Activated CD8-positive, alpha-beta T cell treated with anti-CD3 and anti-CD28 coated beads for 36 hours (primary cell): ENCODE measurements at regions not wholly inside any gene's neighbourhood (a gene's known extent, or its start where the extent isn't known, plus 50 kb on each side); places are given as distances from the start of the nearest gene placed in this dataset.

Experiments
- ATAC-seq: fragments of 200-7000 bp; cut with Tn5 transposase; one replicate; pipeline ENCODE4 v1.10.0; 2021; ENCODE audit warnings: mild to moderate bottlenecking, moderate library complexity
- CTCF ChIA-PET: fragments of 350-600 bp; sonication (Branson Sonifier 250); formaldehyde crosslinking; loops from one replicate; lab custom pipeline; 2021; ENCODE audit warnings: antibody characterized with exemption; lab: Charles Lee
- POLR2A ChIA-PET: fragments of 350-600 bp; sonication (Branson Sonifier 250); formaldehyde crosslinking; loops from one replicate; lab custom pipeline; 2021; ENCODE audit warnings: antibody characterized with exemption; lab: Charles Lee
- DNase-seq: peaks from one replicate; pipeline ENCODE4 v3.0.0-alpha.2; 2020
- H3K27ac Mint-ChIP-seq: one replicate; pipeline ENCODE4 v1.8.0; 2021; ENCODE audit warnings: mild to moderate bottlenecking, mixed read lengths
- H3K27me3 Mint-ChIP-seq: one replicate; pipeline ENCODE4 v1.8.0; 2021; ENCODE audit warnings: mixed read lengths
- H3K36me3 Mint-ChIP-seq: one replicate; pipeline ENCODE4 v1.8.0; 2021; ENCODE audit warnings: low read depth, mixed read lengths
- H3K4me1 Mint-ChIP-seq: one replicate; pipeline ENCODE4 v1.8.0; 2021; ENCODE audit warnings: low read depth, mixed read lengths
- H3K4me3 Mint-ChIP-seq: one replicate; pipeline ENCODE4 v1.8.0; 2021; ENCODE audit warnings: mild to moderate bottlenecking, moderate library complexity, mixed read lengths
- H3K9me3 Mint-ChIP-seq: one replicate; pipeline ENCODE4 v1.8.0; 2021; ENCODE audit warnings: mixed read lengths
- CTCF ChIP-seq: fragments of 200-600 bp; IDR thresholded peaks from one replicate; pipeline ENCODE4 v1.8.0; 2022; ENCODE audit warnings: antibody characterized with exemption, mild to moderate bottlenecking
- intact Hi-C: fragments of 100-400 bp; cut with micrococcal nuclease; formaldehyde crosslinking; loops from one replicate; pipeline ENCODE4 v1.10.0; 2022

DNA sequence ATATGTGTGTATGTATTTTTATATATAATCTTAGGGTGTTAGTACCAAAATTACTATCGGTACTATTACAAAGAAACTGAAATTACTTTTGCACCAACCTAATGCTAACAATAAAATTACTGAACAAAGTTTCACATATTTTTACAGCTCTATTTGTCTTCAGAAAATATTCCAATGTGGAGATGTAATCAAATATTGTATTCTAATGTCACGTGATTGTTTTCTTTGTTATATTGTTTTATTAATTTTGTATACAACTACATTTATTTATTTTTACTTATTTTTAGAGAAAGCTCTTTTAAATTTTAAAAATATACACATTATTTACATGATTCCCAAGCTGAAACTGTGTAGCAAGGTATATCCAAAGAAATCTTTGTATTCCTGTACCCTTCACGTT, 227.1 kb upstream of the KLF12 start:
- ATAC-seq (no peak), DNase-seq (no peak)
- H3K27ac Mint-ChIP-seq, result no peak overlapping the region
- no peak for TF ChIP-seq CTCF
- H3K9me3 Mint-ChIP-seq, result no peaks in the 10 kb centered on the region
- H3K4me1 Mint-ChIP-seq, result no peaks in the 10 kb centered on the region
- H3K36me3 Mint-ChIP-seq, result no peaks in the 10 kb centered on the region
- ChIA-PET CTCF (no interaction called here), POLR2A (no interaction called here)
- no peak overlapping the region for H3K4me3 Mint-ChIP-seq
- intact Hi-C loops, result no loop called here
- no peaks in the 10 kb centered on the region for H3K27me3 Mint-ChIP-seq

- intact Hi-C loops, result no loop called here
- Mint-ChIP-seq H3K27me3 (peaks cover 1% of the 10 kb centered on the region), H3K27ac (no peak overlapping the region), H3K4me3 (no peak overlapping the region), H3K4me1 (peaks cover 4% of the 10 kb centered on the region), H3K36me3 (peaks cover 12% of the 10 kb centered on the region), H3K9me3 (peaks cover 22% of the 10 kb centered on the region)
- no peak for TF ChIP-seq CTCF
- CTCF ChIA-PET, result no interaction called here
- DNase-seq (no peak), ATAC-seq (no peak)
- POLR2A ChIA-PET, result no interaction called here
These were observed 212.8 kb upstream of the KLF12 start for GRCh38 chr13:74346960-74347359.

GRCh38 chr13:74338341-74338740, 204.1 kb upstream of the KLF12 start:
- POLR2A ChIA-PET, result no interaction called here
- Mint-ChIP-seq H3K4me1 (peaks cover 2% of the 10 kb centered on the region), H3K27ac (no peak overlapping the region), H3K36me3 (peaks cover 11% of the 10 kb centered on the region), H3K9me3 (peaks cover 10% of the 10 kb centered on the region), H3K4me3 (no peak overlapping the region), H3K27me3 (no peaks in the 10 kb centered on the region)
- DNase-seq (no peak), ATAC-seq (no peak)
- CTCF ChIA-PET, result no interaction called here
- intact Hi-C loops, result no loop called here
- TF ChIP-seq CTCF, result no peak

GRCh38 chr13:74336546-74336945, 202.3 kb upstream of the KLF12 start:
- TF ChIP-seq CTCF, result no peak
- POLR2A ChIA-PET, result no interaction called here
- DNase-seq (no peak), ATAC-seq (no peak)
- Mint-ChIP-seq H3K36me3 (peaks cover 11% of the 10 kb centered on the region), H3K9me3 (peaks cover 2% of the 10 kb centered on the region), H3K4me1 (peaks cover 2% of the 10 kb centered on the region), H3K27ac (no peak overlapping the region), H3K27me3 (no peaks in the 10 kb centered on the region), H3K4me3 (no peak overlapping the region)
- intact Hi-C loops, result no loop called here
- CTCF ChIA-PET, result no interaction called here

DNA sequence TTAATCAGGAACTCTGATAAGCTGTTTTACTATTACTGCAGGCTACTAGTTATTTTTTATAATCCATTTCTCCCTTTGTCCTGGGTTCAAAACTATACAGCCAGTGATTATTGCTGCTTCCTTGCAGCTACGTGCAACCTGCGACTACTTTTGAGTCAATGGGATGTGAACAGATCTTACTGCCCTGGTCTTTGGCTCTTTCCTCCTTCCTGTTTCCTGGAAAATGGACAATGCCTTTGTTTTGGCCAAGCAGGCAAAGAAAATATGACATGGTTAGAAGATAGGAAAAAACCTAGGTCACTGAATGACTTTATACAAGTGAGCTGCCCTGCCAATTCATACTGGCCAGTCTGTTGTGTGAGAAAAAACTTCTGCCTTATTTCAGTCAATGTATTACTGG, 201.2 kb upstream of the KLF12 start:
- TF ChIP-seq CTCF, result no peak
- Mint-ChIP-seq H3K36me3 (peaks cover 10% of the 10 kb centered on the region), H3K4me3 (no peak overlapping the region), H3K27me3 (no peaks in the 10 kb centered on the region), H3K27ac (no peak overlapping the region), H3K9me3 (peaks cover 2% of the 10 kb centered on the region), H3K4me1 (peaks cover 2% of the 10 kb centered on the region)
- ATAC-seq (no peak), DNase-seq (no peak)
- intact Hi-C loops, result no loop called here
- ChIA-PET POLR2A (no interaction called here), CTCF (no interaction called here)
